PC-3 (cell line): ENCODE measurements at regions not wholly inside any gene's neighbourhood (a gene's known extent, or its start where the extent isn't known, plus 50 kb on each side); places are given as distances from the start of the nearest gene placed in this dataset.

Source experiments
- ATAC-seq: fragments of 200-7000 bp; cut with Tn5 transposase; 2 replicates; pipeline ENCODE4 v1.9.1; 2020; ENCODE audit warnings: mild to moderate bottlenecking, moderate library complexity
- BruUV-seq: library from RNA; stranded (reverse); fragments of 400-500 nt; replicated peaks from 2 replicates; lab custom pipeline; 2021; lab: Mats Ljungman, UMichigan
- CTCF ChIA-PET: fragments of 300-600 bp; sonication (Branson Sonifier 250); formaldehyde crosslinking; loops from one replicate; lab custom pipeline; 2022; ENCODE audit warnings: antibody characterized with exemption; lab: Charles Lee
- POLR2A ChIA-PET: fragments of 300-600 bp; sonication (Branson Sonifier 250); formaldehyde crosslinking; loops from one replicate; lab custom pipeline; 2022; ENCODE audit warnings: antibody characterized with exemption; ENCODE audit not compliant: unreplicated experiment; lab: Charles Lee
- DNase-seq: peaks from one replicate; pipeline ENCODE4 v3.0.0-alpha.2; 2015
- H2AFZ ChIP-seq: fragments of 300-600 bp; sonication (generic); 2 replicates; pipeline ENCODE4 v1.6.0; 2016; ENCODE audit warnings: antibody characterized with exemption, low read length
- H3F3A ChIP-seq: fragments of 300-600 bp; sonication (generic); one replicate; pipeline ENCODE4 v1.6.0; 2017; ENCODE audit warnings: antibody characterized with exemption, low read length, control low read depth, mild to moderate bottlenecking; ENCODE audit not compliant: unreplicated experiment
- H3K27ac ChIP-seq: fragments of 300-600 bp; sonication (generic); 2 replicates; pipeline ENCODE4 v1.5.1; 2016; ENCODE audit warnings: mild to moderate bottlenecking, low read length
- H3K27me3 ChIP-seq: fragments of 300-600 bp; sonication (generic); 2 replicates; pipeline ENCODE4 v1.6.1; 2016; ENCODE audit warnings: low read length, mixed read lengths
- H3K36me3 ChIP-seq: fragments of 300-600 bp; sonication (generic); 2 replicates; pipeline ENCODE4 v1.6.1; 2016; ENCODE audit warnings: low read depth, mixed run types, low read length, mixed read lengths
- H3K4me1 ChIP-seq: fragments of 300-600 bp; sonication (generic); 2 replicates; pipeline ENCODE4 v1.5.1; 2016; ENCODE audit warnings: low read length; ENCODE audit not compliant: insufficient read depth
- H3K4me2 ChIP-seq: fragments of 300-600 bp; sonication (generic); 2 replicates; pipeline ENCODE4 v1.6.0; 2016; ENCODE audit warnings: low read length
- H3K4me3 ChIP-seq: fragments of 300-600 bp; sonication (generic); 2 replicates; pipeline ENCODE4 v1.5.1; 2016; ENCODE audit warnings: mild to moderate bottlenecking, low read length, mixed read lengths
- H3K79me2 ChIP-seq: fragments of 300-600 bp; sonication (generic); 2 replicates; pipeline ENCODE4 v1.6.1; 2017; ENCODE audit warnings: low read length, mixed read lengths
- H3K9ac ChIP-seq: fragments of 300-600 bp; sonication (generic); 2 replicates; pipeline ENCODE4 v1.6.0; 2016; ENCODE audit warnings: mild to moderate bottlenecking, low read length
- H3K9me2 ChIP-seq: fragments of 300-600 bp; sonication (generic); replicated peaks from 2 replicates; pipeline ENCODE4 v1.6.1; 2016; ENCODE audit warnings: mixed run types, low read length, mixed read lengths
- H3K9me3 ChIP-seq: fragments of 300-600 bp; sonication (generic); 2 replicates; pipeline ENCODE4 v1.6.1; 2016; ENCODE audit warnings: low read length, mixed read lengths
- H4K20me1 ChIP-seq: fragments of 300-600 bp; sonication (generic); 2 replicates; pipeline ENCODE4 v1.6.1; 2016; ENCODE audit warnings: low read length, mixed read lengths
- CTCF ChIP-seq: fragments of 300-600 bp; sonication (generic); conservative IDR thresholded peaks from 2 replicates; pipeline ENCODE4 v1.5.1; 2017; ENCODE audit warnings: antibody characterized with exemption, low read depth, mild to moderate bottlenecking, low read length
- EZH2 ChIP-seq: fragments of 300-600 bp; sonication (generic); IDR thresholded peaks from one replicate; pipeline ENCODE4 v1.6.1; 2017; ENCODE audit warnings: antibody characterized with exemption, mild to moderate bottlenecking, low read length; ENCODE audit not compliant: unreplicated experiment
- EZH2phosphoT487 ChIP-seq: fragments of 300-600 bp; sonication (generic); IDR thresholded peaks from 2 replicates; pipeline ENCODE4 v1.6.1; 2018; ENCODE audit warnings: mild to moderate bottlenecking, antibody characterized with exemption, low read length, borderline replicate concordance
- intact Hi-C: fragments of 100-400 bp; cut with micrococcal nuclease; formaldehyde crosslinking; loops from 2 replicates; pipeline ENCODE4 v1.9.0; 2023

DNA sequence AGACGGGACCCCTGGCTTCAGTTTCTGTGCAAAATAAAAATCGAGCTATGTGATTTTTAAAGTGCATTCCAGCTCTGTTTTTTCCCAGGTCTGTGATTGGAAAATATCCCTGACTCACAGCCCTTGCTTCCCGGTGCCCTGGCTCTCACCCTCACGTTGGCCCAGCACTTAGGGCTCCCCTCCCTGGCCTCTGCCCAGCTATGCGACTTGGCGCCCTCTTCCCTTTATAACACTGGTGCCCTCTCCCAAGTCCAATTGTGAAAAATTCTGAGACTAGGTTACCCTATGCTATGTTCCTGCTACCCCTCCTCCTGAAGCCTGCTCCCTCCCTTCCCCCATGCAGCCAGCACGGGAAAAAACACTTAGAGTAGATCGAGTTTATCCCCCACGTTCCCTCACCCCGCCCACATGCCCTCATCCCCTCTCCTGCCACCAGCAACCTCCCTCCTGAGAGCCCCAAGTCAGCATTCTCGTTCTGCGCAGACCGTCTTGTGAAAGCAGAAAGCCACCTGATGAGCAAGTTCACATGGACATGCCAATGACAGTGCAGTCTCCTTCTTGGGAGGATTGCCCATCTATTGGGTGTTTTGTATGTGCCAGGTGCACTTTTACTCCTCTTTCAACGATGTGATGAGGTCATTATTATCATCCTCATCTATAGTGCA is 228.8 kb downstream of the VAPA start:
- ChIA-PET POLR2A (no interaction called here), CTCF (no interaction called here)
- H4K20me1 ChIP-seq: no peaks in the 10 kb centered on the region
- H3K79me2 ChIP-seq: no peaks in the 10 kb centered on the region
- H2AFZ ChIP-seq: no peak overlapping the region
- no peak overlapping the region for H3K9ac ChIP-seq
- H3K36me3 ChIP-seq: no peaks in the 10 kb centered on the region
- DNase-seq (peak; percentile 22), ATAC-seq (no peak)
- peaks cover 12% of the 10 kb centered on the region; the same call in 1 of the 2 replicates for H3K27me3 ChIP-seq
- intact Hi-C loops: no loop called here
- no TSS peak for BruUV-seq
- H3K4me2 ChIP-seq: no peak overlapping the region
- TF ChIP-seq EZH2phosphoT487: no peak
- TF ChIP-seq CTCF: no peak
- no peak for TF ChIP-seq EZH2
- H3K27ac ChIP-seq: no peak overlapping the region
- H3K9me3 ChIP-seq: no peaks in the 10 kb centered on the region
- H3K4me1 ChIP-seq: peaks cover 30% of the 10 kb centered on the region
- no peaks in the 10 kb centered on the region for H3F3A ChIP-seq
- no peak overlapping the region for H3K4me3 ChIP-seq
- H3K9me2 ChIP-seq: no peaks in the 10 kb centered on the region

- DNase-seq (no peak), ATAC-seq (no peak)
- no peak for TF ChIP-seq EZH2phosphoT487
- Histone ChIP-seq H3K79me2 (no peaks in the 10 kb centered on the region), H3K4me3 (no peak overlapping the region), H3K27ac (no peak overlapping the region), H3K9me2 (no peaks in the 10 kb centered on the region), H3K36me3 (no peaks in the 10 kb centered on the region), H3K9me3 (no peaks in the 10 kb centered on the region), H3K27me3 (peaks cover 12% of the 10 kb centered on the region; the same call in 1 of the 2 replicates), H2AFZ (no peak overlapping the region), H3K9ac (no peak overlapping the region), H3K4me2 (no peak overlapping the region), H3K4me1 (peaks cover 30% of the 10 kb centered on the region), H3F3A (no peaks in the 10 kb centered on the region), H4K20me1 (no peaks in the 10 kb centered on the region)
- BruUV-seq: no TSS peak
- POLR2A ChIA-PET: no interaction called here
- intact Hi-C loops: no loop called here
- CTCF ChIA-PET: no interaction called here
Measured at GRCh38 chr18:10143596-10143995, 229.8 kb downstream of the VAPA start.

DNA sequence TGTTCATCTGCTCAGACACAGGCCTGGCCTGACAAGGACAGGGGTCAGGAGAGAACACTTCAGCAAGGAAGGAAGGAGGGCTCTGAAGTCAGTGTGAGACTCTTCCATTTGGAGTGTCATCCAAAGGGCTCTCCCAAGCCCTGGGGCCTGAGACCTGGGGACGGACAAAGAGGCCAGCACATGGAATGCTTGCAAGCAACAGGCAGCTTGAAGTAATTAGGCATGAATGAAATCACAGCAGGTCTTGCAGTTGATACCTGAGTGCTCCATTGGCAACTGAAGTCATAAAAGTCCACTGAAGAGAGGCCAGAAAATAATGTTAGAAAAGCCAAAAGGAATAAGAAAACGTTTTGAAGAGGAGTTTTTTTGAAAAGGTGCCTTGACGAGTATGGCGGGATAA is 231.7 kb downstream of the VAPA start:
- BruUV-seq: no TSS peak
- H3K9me3 ChIP-seq: no peaks in the 10 kb centered on the region
- DNase-seq: no peak
- ATAC-seq: no peak
- no peaks in the 10 kb centered on the region for H3K36me3 ChIP-seq
- no peak overlapping the region for H3K4me2 ChIP-seq
- intact Hi-C loops: no loop called here
- no peak overlapping the region for H3K4me3 ChIP-seq
- H3K79me2 ChIP-seq: no peaks in the 10 kb centered on the region
- H3K4me1 ChIP-seq: peaks cover 17% of the 10 kb centered on the region
- no peak overlapping the region for H3K27ac ChIP-seq
- H4K20me1 ChIP-seq: no peaks in the 10 kb centered on the region
- H3K27me3 ChIP-seq: peaks cover 22% of the 10 kb centered on the region
- H2AFZ ChIP-seq: no peak overlapping the region
- POLR2A ChIA-PET: no interaction called here
- no peak overlapping the region for H3K9ac ChIP-seq
- CTCF ChIA-PET: no interaction called here
- no peak for TF ChIP-seq EZH2
- no peak for TF ChIP-seq CTCF
- no peak for TF ChIP-seq EZH2phosphoT487
- H3K9me2 ChIP-seq: no peaks in the 10 kb centered on the region
- H3F3A ChIP-seq: no peaks in the 10 kb centered on the region
